B cell (primary cell): ENCODE measurements at regions not wholly inside any gene's neighbourhood (a gene's known extent, or its start where the extent isn't known, plus 50 kb on each side); places are given as distances from the start of the nearest gene placed in this dataset.

Experiments used
- ATAC-seq: fragments of 200-7000 bp; cut with Tn5 transposase; one replicate; pipeline ENCODE4 v1.10.0; 2021; ENCODE audit warnings: low read depth, mild to moderate bottlenecking, moderate number of reproducible peaks, moderate library complexity
- CTCF ChIA-PET: fragments of 350-600 bp; sonication (Branson Sonifier 250); formaldehyde crosslinking; loops from one replicate; lab custom pipeline; 2021; ENCODE audit warnings: antibody characterized with exemption, inconsistent platforms; lab: Charles Lee
- POLR2A ChIA-PET: fragments of 350-600 bp; sonication (Branson Sonifier 250); formaldehyde crosslinking; loops from one replicate; lab custom pipeline; 2021; ENCODE audit warnings: antibody characterized with exemption; lab: Charles Lee
- DNase-seq: peaks from one replicate; pipeline ENCODE4 v3.0.0; 2013
- H2AFZ ChIP-seq: 2 replicates; pipeline ENCODE4 v1.6.1; 2012; ENCODE audit warnings: mild to moderate bottlenecking, low read depth, low read length; ENCODE audit not compliant: insufficient read depth, poor library complexity, severe bottlenecking
- H3K27ac ChIP-seq, 2 donors: 1 replicate in 1 of 2; 2 replicates in 1 of 2; pipeline ENCODE4 v1.5.1; 2012 to 2013; ENCODE audit warnings: low read length in 2 of 2, mild to moderate bottlenecking in 2 of 2, moderate library complexity in 1 of 2
- H3K27me3 ChIP-seq, 4 experiments: fragments of 200-600 bp in 1 of 4; sonication (generic) in 1 of 4; replicated peaks in 1 of 4; 1 replicate in 2 of 4; 2 replicates in 2 of 4; pipeline versions ENCODE4 v1.6.1 to v1.7.0; 2013 to 2016; ENCODE audit warnings: low read length in 3 of 4, mild to moderate bottlenecking in 2 of 4, mixed read lengths in 1 of 4, moderate library complexity in 1 of 4; ENCODE audit not compliant: insufficient read depth in 4 of 4, control insufficient read depth in 3 of 4; ENCODE audit errors: control extremely low read depth in 1 of 4
- H3K36me3 ChIP-seq, 2 experiments: replicated peaks in 1 of 2; 1 replicate in 1 of 2; 2 replicates in 1 of 2; pipeline versions ENCODE4 v1.6.1 to v1.7.1; 2013; ENCODE audit warnings: low read length in 1 of 2; ENCODE audit not compliant: insufficient read depth in 2 of 2, control insufficient read depth in 1 of 2; ENCODE audit errors: control extremely low read depth in 1 of 2, extremely low read depth in 1 of 2
- H3K4me1 ChIP-seq, 2 donors: fragments of 200-600 bp in 1 of 2; sonication (generic) in 1 of 2; 1 replicate in 1 of 2; 2 replicates in 1 of 2; pipeline versions ENCODE4 v1.5.1 to v1.6.1; 2013 to 2017; ENCODE audit warnings: low read length in 2 of 2; ENCODE audit not compliant: control insufficient read depth in 2 of 2, insufficient read depth in 2 of 2
- H3K4me2 ChIP-seq: replicated peaks from 2 replicates; pipeline ENCODE3; 2012; ENCODE audit warnings: mild to moderate bottlenecking, low read depth, low read length; ENCODE audit not compliant: poor library complexity, severe bottlenecking
- H3K4me3 ChIP-seq, 5 experiments: fragments of 200-600 bp in 1 of 5; sonication (generic) in 1 of 5; 1 replicate in 3 of 5; 2 replicates in 2 of 5; pipeline versions ENCODE4 v1.5.1 to v1.7.0; 2011 to 2016; ENCODE audit warnings: low read length in 4 of 5, mild to moderate bottlenecking in 4 of 5, low read depth in 2 of 5, control low read depth in 1 of 5, moderate library complexity in 1 of 5; ENCODE audit not compliant: insufficient read depth in 1 of 5; ENCODE audit errors: control extremely low read depth in 1 of 5, extremely low read depth in 1 of 5
- H3K79me2 ChIP-seq: fragments of 200-600 bp; sonication (generic); one replicate; pipeline ENCODE4 v1.6.0; 2016; ENCODE audit warnings: low read length; ENCODE audit not compliant: control insufficient read depth, insufficient read depth
- H3K9ac ChIP-seq: fragments of 200-600 bp; sonication (generic); 2 replicates; pipeline ENCODE4 v1.6.1; 2017; ENCODE audit warnings: mild to moderate bottlenecking, low read length, moderate library complexity
- H3K9me3 ChIP-seq, 3 donors: one replicate each; pipeline versions ENCODE4 v1.6.1 to v1.7.1; 2013; ENCODE audit warnings: low read length in 2 of 3; ENCODE audit not compliant: control insufficient read depth in 2 of 3, insufficient read depth in 1 of 3; ENCODE audit errors: control extremely low read depth in 1 of 3
- H4K20me1 ChIP-seq: 2 replicates; pipeline ENCODE4 v1.6.0; 2012; ENCODE audit warnings: mild to moderate bottlenecking, low read length; ENCODE audit not compliant: insufficient read depth, control insufficient read depth, poor library complexity, severe bottlenecking
- H3K27ac Mint-ChIP-seq: one replicate; pipeline ENCODE4 v1.8.0; 2021; ENCODE audit warnings: mixed read lengths
- H3K27me3 Mint-ChIP-seq: one replicate; pipeline ENCODE4 v1.8.0; 2021; ENCODE audit warnings: mixed read lengths
- H3K4me1 Mint-ChIP-seq: one replicate; pipeline ENCODE4 v1.8.0; 2021; ENCODE audit warnings: mixed read lengths
- H3K4me3 Mint-ChIP-seq: one replicate; pipeline ENCODE4 v1.8.0; 2021; ENCODE audit warnings: mixed read lengths
- H3K9me3 Mint-ChIP-seq: one replicate; pipeline ENCODE4 v1.8.0; 2022; ENCODE audit warnings: mixed read lengths; ENCODE audit not compliant: insufficient read depth
- CTCF ChIP-seq: fragments of 200-600 bp; IDR thresholded peaks from one replicate; pipeline ENCODE4 v1.8.0; 2022; ENCODE audit warnings: antibody characterized with exemption, mild to moderate bottlenecking
- EZH2 ChIP-seq: IDR thresholded peaks from 2 replicates; pipeline ENCODE4 v1.6.1; 2012; ENCODE audit warnings: borderline replicate concordance, low read depth, mild to moderate bottlenecking, moderate library complexity, low read length; ENCODE audit not compliant: insufficient read depth, poor library complexity, severe bottlenecking
- WGBS: methylation state at CpG from one replicate; pipeline ENCODE4 v1.1.5; 2013; ENCODE audit warnings: missing lambda C conversion rate; ENCODE audit not compliant: insufficient coverage; 5-methylcytosine and 5-hydroxymethylcytosine counted together
- intact Hi-C: fragments of 100-400 bp; cut with micrococcal nuclease; formaldehyde crosslinking; loops from one replicate; pipeline ENCODE4 v1.10.0; 2022

- TF ChIP-seq EZH2 (no peak), CTCF (no peak)
- Mint-ChIP-seq H3K4me3 (no peak overlapping the region), H3K27ac (no peak overlapping the region), H3K27me3 (no peaks in the 10 kb centered on the region), H3K4me1 (peaks cover 28% of the 10 kb centered on the region), H3K9me3 (no peaks in the 10 kb centered on the region)
- no peak overlapping the region for H2AFZ ChIP-seq
- intact Hi-C loops: no loop called here
- H3K9me3 ChIP-seq: no peaks in the 10 kb centered on the region
- H3K27ac ChIP-seq: no peak overlapping the region
- POLR2A ChIA-PET: no interaction called here
- H3K79me2 ChIP-seq: peaks cover 4% of the 10 kb centered on the region
- no peak overlapping the region for H3K4me2 ChIP-seq
- WGBS: 86% methylated on average over 4 of the region's 4 CpGs
- no peak for DNase-seq
- CTCF ChIA-PET: no interaction called here
- peaks cover 16 to 19% of the 10 kb centered on the region in 2 donors for H3K4me1 ChIP-seq
- no peak overlapping the region for H3K4me3 ChIP-seq
- no peaks in the 10 kb centered on the region for H3K27me3 ChIP-seq
- H3K9ac ChIP-seq: no peak overlapping the region
- H4K20me1 ChIP-seq: no peaks in the 10 kb centered on the region
- ATAC-seq: no peak
- H3K36me3 ChIP-seq: no peaks in the 10 kb centered on the region
These were observed 230.9 kb upstream of the ANKRD55 start for GRCh38 chr5:56463944-56464571.

GRCh38 chr5:56461584-56461983, 228.5 kb upstream of the ANKRD55 start:
- H3K36me3 ChIP-seq: no peaks in the 10 kb centered on the region
- Mint-ChIP-seq H3K27ac (no peak overlapping the region), H3K4me1 (peaks cover 26% of the 10 kb centered on the region), H3K4me3 (no peak overlapping the region), H3K27me3 (no peaks in the 10 kb centered on the region), H3K9me3 (no peaks in the 10 kb centered on the region)
- H4K20me1 ChIP-seq: no peaks in the 10 kb centered on the region
- intact Hi-C loops: no loop called here
- H3K9me3 ChIP-seq: no peaks in the 10 kb centered on the region
- ChIA-PET CTCF (no interaction called here), POLR2A (no interaction called here)
- no peak for ATAC-seq
- H3K27ac ChIP-seq: no peak overlapping the region
- H3K9ac ChIP-seq: no peak overlapping the region
- no peak for TF ChIP-seq CTCF
- TF ChIP-seq EZH2: no peak
- H3K4me1 ChIP-seq: peaks cover 15 to 17% of the 10 kb centered on the region in 2 donors
- no peak overlapping the region for H2AFZ ChIP-seq
- H3K79me2 ChIP-seq: peaks cover 4% of the 10 kb centered on the region
- H3K4me3 ChIP-seq: no peak overlapping the region
- no CpG with 5 or more reads among the region's 4 CpGs for WGBS
- no peak for DNase-seq
- no peak overlapping the region for H3K4me2 ChIP-seq
- H3K27me3 ChIP-seq: no peaks in the 10 kb centered on the region
